SK-N-MC (cell line): ENCODE measurements at regions not wholly inside any gene's neighbourhood (a gene's known extent, or its start where the extent isn't known, plus 50 kb on each side); places are given as distances from the start of the nearest gene placed in this dataset.

ENCODE experiments used
- EZH2 ChIP-seq: fragments of 200-600 bp; sonication (generic); IDR thresholded peaks from one replicate; pipeline ENCODE4 v1.6.1; 2017; ENCODE audit warnings: antibody characterized with exemption
- POLR2AphosphoS5 ChIP-seq: IDR thresholded peaks from 2 replicates; pipeline ENCODE4 v1.6.1; 2012; ENCODE audit warnings: mild to moderate bottlenecking, low read depth, low read length, borderline replicate concordance

GRCh38 chr5:72040513-72040912 lies 66.8 kb upstream of the MAP1B start:
- TF ChIP-seq EZH2 (no peak), POLR2AphosphoS5 (no peak)
